ENCODE measurements at regions not wholly inside any gene's neighbourhood (a gene's known extent, or its start where the extent isn't known, plus 50 kb on each side); places are given as distances from the start of the nearest gene placed in this dataset.

DNA sequence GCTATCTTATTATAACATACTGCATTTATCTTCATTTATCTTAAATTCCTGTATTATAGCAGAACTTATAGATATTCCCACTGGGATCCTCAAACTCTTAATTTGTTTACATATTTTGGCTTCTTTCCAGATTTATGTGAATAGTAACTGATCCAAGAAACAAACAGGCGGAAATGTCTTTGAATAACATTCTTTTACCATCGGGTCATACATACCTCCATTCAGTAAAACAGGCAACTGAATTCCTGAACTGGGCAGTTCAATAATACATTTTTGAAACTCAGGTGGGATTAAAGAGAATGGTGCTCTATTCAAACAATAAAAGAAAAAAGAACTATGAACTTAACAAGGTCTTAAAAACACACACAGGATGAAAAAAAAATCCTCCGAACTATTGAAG, 337.4 kb downstream of the CRPPA start:
- TF ChIP-seq CREB1 (IDR thresholded peaks at IDR 0.05; ENCODE audit: low read depth) (no peak), EP300 (IDR thresholded peaks at IDR 0.05; ENCODE audit: borderline replicate concordance) (peak; percentile 85), FOXM1 (IDR thresholded peaks at IDR 0.05; ENCODE audit: borderline replicate concordance, low read depth) (peak; percentile 89)
